Activated T-cell treated with anti-CD3 and anti-CD28 coated beads for 24 hours (primary cell): ENCODE measurements at regions not wholly inside any gene's neighbourhood (a gene's known extent, or its start where the extent isn't known, plus 50 kb on each side); places are given as distances from the start of the nearest gene placed in this dataset.

ENCODE experiments used
- DNase-seq: peaks from one replicate; pipeline ENCODE4 v3.0.0-alpha.2; 2020; ENCODE audit warnings: low read depth

DNA sequence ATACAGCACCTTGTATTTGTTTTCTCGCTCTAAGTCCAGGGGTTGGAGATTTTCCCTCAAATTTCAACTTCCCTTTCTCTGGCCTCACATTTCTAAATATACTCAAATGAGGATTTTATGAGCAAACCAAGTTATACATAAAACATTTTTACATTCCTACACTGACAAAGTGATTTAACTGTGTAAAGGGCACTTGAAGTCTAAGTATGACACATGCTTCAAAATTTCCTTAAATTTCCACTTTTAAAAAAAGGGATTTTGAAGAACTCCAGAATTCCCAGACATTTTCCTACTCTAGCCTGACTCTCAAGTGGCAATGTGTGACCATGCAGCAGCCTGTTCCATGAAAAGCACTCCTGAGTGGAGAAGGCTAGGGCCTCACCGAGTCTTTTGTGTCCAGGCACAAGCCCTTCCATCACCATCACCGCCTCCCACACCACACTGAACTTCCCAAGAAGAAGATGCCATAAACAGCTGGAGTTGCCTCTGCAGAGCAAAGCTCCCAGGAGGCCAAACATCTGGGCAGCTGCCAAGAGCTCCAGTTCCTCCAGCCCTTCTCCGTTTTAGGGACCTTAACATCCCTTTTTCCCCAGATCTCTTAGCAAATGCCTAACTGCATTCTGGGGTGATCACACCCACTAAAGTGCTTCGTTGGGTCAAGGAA lies 68.9 kb downstream of the NCR2 start:
- DNase-seq: no peak

DNA sequence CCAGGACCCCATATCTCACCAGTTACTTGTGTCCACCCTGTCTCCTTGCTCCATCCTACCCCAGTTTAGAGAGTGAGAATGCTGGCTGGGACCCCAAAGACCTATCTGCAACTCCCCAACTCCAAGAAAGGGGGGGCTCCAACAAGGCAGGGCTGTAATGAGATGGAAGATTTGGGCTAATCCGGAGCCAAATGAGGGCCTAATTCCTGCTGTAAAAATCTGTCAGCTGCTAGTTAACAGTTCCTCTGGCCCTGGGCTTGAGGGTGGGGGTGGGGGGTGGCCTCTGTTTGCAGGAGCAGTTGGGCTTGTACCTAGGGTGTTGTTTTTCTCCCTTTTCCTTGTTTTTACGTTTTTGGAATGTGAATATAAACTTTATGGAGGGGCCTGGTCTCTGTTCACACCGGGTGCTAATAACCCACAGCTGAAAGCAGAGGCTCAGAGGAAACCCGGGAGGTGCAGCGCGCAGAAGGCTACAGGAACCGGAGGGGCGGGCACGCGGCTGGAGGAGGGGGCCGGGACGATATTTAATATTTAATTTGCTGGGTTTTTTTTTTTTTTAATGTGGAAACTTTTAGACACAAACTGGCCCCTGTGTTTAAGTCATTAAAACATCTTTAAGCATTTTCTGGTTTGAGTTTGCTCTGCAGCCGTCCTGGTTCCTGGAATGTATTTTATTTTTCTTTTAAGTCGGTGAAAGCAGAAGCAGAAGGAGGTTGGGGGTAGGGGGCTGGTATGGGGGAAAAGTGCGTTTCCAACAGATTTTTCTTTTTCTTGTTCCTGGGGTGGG lies 70.7 kb downstream of the NCR2 start:
- DNase-seq: no peak

DNA sequence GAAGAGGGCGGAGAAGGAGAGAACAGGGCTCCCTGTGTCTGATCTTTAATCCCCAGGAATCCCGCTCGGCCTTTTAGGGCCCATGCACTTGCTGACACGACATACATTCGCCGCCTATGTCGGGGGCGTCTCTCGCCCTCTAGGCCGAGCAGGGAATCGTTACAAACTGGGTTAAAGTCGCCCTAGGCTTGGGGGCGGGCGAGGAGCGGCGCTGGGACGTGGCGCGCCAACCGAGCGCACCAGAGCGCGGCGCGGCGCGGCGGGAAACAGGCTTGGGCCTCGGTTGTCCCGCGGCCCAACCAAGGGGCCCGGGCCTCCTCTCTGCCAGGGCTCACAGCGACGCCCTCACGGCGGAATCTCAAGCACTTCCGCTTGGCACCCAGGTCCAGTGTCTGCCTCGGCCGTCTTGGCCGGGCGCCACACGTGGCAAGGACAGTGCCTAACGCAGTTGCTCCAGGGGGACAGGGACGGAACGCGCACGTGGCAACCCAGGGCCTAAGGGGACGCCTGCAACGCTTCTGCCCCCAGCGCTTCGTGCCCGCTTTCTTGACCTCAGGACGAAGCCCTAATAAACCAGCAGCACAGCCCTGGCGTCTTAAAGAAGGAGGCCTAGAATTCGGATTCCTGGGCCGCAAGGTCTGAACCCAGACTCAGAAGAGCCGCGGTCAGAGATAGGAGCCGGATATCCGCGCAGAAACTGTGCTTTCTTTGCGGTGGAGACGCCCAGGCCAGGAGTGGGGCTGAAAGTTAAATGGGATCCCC lies 71.5 kb downstream of the NCR2 start:
- no peak for DNase-seq

DNA sequence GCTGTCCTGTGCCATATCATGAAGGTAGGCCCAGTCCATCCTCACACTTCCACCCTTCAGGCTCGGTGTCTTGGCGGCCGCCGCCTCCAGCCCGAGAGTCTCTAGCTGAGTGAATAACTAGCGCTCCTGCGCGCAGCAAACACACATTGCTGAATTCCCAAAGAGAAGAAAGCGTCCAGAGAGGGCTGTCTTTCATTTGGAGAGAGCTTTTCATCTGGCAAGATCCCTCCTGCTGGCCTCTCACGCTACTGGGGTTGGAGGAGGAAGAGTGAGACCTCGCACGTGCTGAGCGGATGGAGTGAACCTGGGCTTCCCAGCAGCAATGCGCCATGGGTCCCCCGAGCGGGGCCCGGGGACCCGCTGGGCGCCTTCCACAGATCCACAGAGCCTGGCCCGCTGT lies 73.2 kb downstream of the NCR2 start:
- no peak for DNase-seq

DNA sequence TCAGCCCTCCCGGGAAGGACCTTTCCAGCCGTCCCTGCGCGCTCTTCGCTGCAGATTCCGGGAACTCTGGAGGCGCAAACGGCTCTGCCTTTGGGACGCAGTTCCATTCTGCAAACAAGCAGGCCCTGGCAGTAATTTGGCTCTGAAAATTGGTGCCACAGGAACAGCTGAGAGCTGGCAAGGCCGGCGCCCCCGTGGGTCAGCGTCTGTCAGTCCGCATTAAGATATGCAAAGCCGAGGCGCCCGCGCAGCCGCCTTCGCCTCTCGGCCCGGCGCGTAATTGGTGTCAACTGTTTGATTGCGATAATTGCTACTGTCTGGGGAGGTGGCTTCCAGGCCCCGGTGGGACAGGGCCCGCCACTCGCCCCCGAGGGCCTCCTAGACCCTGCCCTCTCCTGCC lies 73.6 kb downstream of the NCR2 start:
- no peak for DNase-seq

DNA sequence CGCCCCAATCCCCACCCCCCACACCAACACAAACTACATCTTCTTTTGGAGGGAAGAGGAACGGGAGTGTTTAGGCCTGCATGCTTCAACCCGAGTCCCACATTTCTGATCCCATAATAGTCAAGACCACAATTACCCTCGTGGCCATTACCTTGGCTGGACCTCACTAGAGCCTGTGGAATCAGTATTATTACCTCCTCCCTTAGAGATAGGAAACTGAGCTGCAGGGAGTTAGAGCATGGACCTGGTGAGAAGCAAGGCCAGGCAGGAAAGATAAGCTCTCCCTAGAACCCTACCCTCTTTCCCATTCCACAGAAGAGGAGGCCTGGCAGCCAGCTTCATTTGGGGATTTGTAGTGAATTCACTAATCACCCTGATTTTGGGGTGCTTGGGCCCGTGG lies 74.1 kb downstream of the NCR2 start:
- DNase-seq: no peak

DNA sequence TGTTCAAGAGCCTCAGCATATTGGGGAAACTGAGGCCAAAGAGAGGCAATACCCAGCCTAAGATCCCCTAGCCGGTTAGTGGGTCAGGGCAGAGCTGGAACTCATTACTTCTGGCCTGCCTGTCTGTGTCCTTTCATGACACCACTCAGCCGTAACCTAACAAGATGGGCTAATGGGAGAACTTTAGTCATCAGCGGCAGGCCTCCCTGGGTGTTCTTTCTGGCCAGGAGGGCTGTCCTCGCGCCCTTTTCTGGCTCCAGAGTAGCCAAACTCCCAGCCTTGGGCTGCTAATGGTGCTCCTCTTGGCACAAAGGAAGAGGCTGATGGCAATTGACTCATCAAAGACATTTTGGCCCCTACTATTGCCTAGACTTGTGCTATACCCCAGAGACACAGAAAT lies 76.6 kb downstream of the NCR2 start:
- DNase-seq: no peak

DNA sequence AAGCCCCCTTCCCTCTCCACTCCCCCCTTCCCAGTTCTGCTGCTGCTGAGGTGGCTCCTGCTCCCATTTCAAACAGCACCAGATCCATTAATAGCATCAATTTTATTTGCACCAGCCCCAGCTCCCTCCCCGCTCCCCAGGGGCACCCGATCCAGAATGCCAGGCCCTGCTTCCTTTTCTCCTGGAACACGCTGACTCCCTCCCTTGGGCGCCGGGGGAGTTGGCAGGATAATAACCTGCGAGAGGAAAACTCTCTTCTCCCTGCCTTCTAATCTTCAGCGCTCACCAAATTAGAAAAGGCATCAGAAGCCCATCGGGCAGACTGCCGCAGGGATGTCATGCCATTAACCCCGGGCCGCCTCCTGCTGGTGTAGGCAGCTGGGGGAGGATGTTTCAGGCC lies 77.8 kb downstream of the NCR2 start:
- DNase-seq: no peak

DNA sequence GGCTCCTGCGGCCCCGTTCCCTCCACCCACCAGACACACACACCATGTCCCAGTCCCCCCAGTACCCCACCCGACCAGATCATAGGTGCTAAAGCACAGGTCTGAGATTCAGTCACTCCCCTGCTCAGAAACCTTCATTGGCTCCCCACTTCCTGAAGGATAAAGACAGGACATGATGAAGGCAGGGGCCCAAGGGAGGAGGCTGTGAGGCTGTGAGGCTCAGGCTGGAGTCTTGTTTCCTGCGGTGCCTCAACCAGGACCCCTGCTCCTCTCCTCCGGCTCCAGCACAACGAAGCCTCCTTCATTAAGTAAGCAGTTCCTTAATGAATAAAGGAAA lies 81.1 kb downstream of the NCR2 start:
- DNase-seq: no peak

DNA sequence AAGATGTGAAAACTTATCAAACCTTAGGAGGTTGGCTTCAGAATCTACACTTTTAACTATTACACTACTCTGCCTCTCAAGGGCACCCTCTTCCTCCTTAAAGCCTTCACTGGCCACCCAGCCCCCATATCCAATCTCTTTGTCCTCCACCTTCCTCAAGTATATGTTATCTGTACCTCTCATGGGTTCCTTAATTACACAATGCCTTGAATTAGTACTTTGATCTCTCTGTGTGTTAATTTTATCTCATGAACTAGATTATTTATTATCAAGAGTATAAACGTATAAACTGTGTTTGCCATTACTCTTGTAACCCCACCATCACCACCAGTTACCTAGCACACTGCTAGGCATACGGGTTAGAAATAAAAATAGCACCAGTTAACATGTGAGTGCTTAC lies 83.3 kb downstream of the NCR2 start:
- DNase-seq: no peak

DNA sequence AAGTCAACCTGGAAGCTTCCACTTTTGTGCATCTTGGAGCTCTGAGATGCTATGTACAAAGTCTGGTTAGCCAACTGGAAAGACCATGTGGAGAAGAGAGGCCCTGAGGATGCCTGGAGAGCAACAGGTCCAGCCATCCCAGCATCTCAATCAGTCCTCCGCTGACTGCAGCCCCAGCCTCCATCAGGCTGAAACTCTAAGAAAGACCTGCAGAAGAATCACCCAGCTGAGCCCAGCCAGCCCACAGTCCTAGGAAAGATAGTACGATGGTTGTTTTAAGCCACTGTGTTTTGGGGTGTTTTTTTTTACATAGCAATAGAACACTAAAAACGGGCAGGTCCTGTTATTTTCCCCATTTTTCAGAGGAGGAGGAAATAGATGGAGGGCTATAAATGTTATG lies 84.0 kb downstream of the NCR2 start:
- no peak for DNase-seq

DNA sequence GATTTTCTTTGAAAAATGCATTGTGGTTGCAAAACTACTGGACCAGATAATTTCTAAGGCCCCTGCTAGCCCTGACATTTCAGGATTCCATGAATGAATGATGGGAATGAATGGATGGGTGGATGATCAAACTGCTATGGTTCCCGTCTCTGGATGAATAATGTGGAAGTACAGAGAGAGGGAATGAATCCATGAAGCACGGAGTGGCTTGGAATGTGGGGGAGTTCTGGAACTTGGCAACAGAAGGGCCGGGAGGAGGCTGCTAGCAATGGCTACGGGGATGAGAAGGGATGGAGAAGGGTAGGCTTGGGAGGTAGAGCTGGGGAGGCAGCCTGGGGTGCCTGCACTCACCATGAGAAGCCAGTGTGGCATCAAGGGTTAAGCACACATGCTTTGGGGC lies 84.8 kb downstream of the NCR2 start:
- no peak for DNase-seq

DNA sequence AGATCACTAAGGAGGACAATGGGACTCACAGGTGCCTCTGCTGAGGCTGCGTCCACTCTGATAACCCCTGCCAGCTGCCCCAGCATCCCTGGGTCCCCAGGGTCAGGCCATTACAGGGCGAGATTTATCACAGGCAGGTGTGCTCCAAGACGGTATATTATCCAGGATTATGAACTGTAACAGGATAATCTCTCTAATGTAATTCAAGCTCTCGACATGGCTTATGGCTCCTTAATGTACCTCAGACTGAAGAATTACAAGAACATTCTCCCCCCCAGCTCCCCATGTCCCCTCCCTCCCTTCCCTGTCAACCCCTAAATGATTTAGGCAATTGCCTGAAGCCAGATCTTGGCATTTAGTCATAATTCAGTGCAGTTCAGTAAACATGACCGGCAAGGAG lies 86.8 kb downstream of the NCR2 start:
- no peak for DNase-seq

DNA sequence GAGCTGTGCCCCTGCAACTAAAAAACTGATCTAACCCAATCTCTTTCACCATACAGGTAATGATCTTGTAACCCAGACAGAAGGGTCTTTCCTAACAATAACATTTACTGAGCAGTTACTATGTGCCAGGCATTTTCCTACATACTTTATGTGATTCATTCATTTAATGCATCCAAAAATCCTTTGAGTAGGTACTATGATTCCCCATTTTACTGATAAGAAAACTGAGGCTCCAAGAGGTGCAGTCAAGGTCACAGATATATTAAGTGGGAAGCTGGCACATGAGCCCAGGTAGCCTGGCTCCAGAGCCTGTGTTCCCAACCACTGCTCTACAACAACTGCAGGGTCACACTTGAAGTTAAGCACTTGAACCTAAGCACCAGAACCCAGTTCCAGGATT lies 87.6 kb downstream of the NCR2 start:
- DNase-seq: no peak

DNA sequence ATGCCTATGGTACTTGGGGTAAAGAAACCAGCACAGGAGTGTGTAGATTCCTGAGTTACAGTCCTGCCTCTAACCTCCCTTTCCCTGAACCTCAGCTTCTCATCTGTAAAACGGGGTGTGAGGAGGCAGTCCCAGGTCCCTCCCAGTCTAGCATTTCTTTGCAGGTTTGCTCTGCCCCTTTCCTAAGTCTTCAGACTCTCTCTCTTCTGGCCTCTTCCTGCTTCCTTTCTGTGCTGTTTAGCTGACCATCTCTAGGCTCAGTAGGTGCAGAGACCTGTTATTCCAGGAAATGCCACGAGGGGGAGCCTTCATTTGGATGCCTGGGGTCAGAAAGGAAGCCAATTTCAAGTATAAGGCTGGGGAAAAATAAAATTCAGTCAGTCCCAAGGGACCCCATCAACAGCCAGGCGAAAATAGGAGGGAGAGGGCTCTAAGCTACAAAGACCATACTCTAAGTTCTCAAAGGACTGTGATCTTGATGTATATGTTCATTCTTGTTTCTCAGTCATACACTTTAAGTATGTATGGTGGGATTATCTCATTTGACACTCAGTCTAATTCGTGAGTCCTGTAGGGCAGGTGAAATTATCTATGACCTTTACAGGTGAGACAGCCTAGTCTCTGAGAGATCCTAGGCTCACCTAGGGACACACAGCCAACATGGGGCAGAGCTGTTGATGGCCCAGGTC lies 89.1 kb downstream of the NCR2 start:
- peak; percentile 75 for DNase-seq

DNA sequence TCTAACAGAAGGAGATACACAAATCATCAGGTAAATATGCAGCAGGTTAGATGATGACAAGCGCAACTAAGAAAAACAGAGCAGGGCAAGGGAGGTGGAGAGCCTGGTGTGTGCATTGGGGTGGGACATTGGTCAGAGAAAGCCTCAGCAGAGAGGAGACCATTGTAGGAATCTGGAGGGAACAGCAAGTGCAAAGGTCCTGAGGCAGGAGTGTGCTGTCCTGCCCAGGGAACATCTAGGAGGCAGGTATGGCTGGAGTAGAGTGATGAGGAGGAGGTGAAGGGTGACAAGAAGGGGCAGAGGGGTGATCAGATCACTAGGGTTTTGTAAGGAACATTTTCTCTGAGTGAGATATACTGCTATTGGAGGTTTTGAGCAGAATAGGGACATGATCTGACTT lies 90.1 kb downstream of the NCR2 start:
- DNase-seq: no peak

DNA sequence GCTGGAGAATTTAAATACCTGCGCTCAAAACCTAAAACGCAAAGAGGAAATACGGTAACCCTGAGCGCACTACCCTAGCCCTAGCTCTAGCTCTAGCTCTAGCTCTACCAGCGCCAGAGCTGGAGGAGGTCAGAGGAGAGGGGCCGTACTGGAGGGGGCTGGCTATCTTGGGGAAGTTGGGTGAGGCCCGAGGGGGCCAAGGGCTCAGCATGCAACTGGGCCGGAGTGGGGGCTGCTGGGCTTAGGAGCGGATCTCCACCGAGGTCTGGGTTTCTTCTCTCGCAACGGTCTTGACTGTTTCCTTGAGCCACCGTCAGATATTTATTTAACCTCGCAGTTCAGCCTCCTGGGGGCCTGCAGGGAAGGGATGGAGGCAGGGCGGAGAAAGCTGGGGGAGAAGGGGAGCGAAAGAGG lies 91.0 kb downstream of the NCR2 start:
- no peak for DNase-seq

DNA sequence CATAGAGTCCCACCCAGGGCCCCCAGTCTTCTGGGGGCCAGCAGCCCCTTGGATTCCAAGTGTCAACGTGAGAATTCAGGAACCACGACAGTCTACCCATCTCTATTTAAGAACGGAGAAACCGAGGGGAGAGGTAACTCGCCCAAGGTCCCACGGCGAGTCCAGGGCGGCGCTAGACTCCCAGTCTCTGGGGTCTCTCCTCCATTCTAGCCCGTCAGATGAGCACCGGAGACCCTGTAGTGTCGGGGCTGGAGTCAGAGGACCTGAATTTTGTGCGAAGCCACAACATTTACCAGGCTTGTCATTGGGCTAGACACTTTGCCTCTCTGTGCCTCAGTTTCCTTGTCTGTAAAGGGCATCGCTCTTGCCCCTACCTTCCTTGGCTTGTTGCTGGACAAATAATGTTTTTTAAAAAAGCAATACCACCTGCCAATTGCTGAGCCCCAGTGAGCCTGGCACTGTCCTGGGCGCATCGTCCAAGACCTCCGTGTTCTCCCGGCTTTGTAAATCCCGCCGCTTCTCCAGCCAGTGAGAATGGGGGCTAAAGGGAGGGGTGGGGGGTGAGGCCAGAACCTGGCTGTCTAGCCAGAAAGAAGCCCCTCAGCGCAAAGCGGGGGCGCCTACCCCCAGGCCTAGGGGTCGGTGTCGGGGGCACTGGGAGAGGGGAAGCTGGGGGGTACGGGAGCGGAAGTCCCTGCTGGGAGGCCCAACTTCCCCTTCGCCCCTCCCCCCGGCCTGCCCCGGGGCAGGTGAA lies 91.7 kb downstream of the NCR2 start:
- no peak for DNase-seq

DNA sequence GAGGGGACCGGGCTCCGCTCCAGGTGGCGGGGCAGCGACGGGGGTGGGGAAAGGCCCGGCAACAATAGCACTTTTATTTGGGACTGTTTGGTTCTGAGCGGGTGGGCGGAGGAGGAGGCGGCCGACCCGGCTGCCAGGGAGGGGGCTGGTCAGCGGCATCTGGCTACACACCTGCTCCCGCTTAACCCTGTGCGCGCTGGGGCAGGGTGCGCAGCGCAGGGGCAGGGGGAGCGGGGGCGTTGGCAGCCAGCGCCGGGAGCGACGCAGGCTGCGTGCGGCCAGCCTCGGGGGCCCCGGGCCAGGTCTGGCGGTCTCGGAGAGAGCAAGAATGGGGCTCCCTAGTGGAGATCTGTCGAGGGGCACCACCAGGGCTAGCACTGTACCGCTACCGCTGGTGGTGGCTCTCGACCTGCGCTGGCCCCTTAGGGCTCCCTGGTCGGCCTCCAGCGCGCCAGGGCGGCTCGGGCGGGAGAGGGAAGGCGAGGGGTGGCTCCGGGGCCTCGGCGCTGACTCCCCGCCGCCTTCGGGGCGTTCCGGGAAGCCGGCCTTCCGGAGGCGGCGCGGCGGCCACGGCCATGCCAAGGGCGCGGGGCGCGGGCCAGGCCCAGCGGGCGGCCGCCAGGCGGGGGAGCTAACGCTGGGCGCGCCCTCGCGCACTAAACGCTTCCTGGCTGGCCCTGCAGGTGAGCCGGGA lies 92.4 kb downstream of the NCR2 start:
- no peak for DNase-seq

DNA sequence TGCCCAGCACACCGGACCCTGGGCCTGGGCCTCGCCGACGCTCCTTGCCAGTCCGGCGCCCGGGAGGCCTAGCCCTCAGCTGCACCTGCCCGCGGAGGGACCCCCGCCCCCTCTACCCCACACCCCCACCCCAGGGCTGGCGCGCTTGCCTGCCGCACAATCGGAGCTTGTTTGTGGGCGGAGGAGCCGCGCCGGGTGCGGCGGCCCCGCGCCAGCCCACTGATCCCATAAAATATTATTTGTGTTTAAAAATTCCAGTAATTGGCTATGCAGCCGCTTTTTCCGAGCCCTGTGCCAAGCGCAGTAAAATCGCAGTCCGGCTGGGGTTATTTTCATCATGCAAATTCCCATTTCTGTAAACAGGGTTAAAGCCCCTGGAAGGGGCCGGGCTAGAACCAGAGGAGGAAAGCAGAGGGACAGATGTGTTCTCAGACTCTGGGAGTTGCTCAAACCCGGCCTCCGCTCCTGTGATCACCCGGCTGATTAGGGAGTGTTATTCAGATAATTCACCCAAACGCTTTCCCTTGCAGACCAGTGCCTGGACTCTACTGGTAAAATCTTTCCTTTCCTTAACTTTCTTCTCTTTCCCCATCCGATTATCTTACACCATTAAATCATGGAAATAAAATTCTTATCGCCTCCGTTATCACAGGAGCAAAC lies 93.1 kb downstream of the NCR2 start:
- DNase-seq: no peak

DNA sequence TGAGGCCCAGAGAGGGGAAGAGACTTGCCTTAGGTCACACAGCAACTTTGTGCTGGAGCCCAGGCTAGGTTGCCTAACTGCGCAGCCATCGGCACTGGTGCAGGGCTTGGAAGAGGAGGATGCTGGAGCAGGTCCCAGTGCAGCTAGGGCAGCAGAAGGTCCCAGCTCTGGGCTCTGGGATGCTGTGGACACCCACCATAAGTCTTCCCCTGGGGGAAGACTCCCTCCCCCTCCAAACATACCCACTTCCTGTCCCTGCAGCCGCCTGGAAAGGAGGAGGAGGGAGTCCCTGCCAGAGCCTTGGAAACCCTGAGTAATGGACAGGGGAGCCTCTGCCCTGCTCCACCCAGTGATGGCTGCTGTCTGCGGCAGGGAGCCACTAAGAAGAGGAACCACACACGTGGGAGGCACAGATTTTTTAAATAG lies 93.6 kb downstream of the NCR2 start:
- DNase-seq: peak; percentile 13
